Superior temporal gyrus (tissue), 1 donor: ENCODE measurements at regions not wholly inside any gene's neighbourhood (a gene's known extent, or its start where the extent isn't known, plus 50 kb on each side); places are given as distances from the start of the nearest gene placed in this dataset.

Experiments
- DNase-seq: peaks from one replicate; pipeline ENCODE4 v3.0.0-alpha.2; 2016; ENCODE audit errors: extremely low spot score

DNA sequence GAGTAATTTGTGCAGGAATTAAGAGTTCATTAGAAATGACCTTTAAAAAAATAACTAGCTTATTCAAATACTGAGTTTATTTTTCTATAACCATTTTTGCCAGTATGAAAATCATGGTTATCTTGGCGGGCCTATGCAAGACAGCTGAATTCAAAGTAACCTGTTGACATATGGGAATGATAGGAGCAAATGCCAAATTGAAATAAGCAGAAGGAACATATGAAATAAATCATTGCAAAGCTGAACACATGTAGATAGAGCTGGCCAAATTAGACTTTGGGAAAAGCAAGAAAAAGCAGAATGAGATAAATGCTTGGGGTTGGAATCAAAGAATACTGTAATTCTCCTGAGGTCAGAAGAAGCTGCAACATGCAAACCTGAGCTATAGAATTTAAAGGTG lies 372.5 kb downstream of the ADAMTS20 start:
- no peak for DNase-seq

DNA sequence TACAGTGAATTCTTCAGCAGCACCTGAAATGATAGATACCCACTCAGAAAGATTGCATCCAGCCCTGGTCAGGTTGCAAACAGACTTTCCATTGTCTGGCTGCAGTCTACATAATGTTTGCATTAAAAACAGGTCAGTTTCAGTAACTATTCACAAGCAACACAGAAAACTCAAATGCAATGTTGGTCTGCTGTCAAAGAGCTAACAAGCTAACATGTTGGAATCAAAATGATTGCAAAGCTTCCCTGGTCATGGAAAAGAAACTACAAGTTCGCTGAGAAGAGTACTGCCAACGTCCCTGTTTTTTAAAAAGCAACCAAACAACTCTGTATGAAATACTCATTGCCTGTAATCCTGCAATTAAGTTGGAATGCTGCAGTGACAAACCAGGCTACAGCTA lies 374.7 kb downstream of the ADAMTS20 start:
- no peak for DNase-seq

DNA sequence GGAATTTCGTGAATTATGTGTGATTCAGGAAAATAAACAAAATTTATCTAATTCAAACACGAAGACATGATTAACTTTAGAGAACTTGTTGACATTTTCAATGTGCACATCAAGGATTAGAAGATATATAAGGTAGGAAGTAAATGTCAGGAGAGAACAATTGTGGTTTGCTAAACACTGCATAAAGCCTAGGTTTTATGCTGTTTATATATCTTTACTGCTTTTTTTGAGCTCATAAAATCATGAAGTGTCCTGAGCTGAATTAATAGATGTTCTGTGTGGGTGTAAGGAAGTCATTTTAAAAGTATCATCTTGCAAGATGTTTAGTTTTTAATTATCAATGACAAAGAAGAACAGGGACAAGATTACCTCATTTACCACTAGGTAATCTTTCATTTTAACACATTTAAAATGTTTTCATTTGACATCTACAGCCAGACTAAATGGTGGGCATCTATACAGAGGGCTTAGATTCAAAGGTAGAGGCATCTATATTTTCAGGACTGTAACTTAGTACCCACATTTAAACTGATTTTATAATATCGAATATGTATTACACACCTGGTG lies 382.8 kb downstream of the ADAMTS20 start:
- DNase-seq: no peak

DNA sequence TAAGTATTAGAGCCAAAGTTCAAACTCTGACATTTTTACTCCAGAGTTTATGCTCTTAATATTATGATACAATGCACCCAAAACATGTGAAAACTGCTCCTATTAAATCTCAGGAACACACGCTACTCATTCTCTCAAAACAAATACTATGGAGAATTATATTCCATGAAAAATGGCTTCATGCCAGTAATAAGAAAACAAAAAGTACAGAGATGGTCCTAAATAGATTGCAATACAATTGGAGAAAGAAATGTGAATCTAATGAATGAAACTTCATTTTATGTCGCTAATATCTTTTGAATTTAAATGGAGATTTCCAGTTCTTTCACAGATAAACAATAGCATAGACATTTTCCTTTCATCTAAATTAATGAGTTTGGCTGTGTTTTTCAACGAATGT lies 384.3 kb downstream of the ADAMTS20 start:
- no peak for DNase-seq

DNA sequence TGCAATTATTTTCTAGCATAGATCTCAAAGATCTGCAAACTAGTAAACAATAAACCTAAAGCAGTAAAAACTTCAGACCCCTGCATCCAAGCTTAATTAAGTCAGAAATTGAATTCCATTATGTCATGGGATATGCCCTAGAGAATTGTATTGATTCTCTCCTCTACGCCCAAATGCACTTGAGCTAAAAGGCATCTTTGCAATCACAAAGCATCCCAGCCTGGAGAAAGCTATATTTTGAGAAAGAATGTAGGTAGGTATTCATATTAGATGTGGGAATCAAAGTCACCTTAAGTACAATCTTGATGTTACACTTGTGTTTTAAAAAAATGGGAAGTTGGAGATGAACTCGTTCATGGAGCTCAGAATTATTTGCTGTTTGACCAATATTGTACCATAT lies 386.7 kb downstream of the ADAMTS20 start:
- no peak for DNase-seq

DNA sequence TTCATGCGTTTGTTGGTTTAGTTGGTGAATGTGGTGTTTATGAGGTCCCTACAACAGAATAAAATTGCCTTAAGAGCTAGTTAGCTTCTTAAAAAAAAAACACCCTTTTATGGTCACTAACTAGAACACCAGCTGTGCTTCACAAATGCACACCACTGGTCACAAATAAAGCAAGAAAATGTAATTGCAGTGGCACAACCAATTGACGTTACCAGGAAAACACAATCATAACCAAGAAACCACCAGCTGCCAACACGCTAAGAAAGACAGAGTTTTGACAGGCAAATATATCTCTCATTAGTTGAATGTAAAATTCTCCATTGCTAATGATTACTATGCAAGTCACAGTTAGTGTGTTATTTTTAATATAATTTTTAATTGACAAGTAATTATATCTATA lies 389.9 kb downstream of the ADAMTS20 start:
- no peak for DNase-seq

DNA sequence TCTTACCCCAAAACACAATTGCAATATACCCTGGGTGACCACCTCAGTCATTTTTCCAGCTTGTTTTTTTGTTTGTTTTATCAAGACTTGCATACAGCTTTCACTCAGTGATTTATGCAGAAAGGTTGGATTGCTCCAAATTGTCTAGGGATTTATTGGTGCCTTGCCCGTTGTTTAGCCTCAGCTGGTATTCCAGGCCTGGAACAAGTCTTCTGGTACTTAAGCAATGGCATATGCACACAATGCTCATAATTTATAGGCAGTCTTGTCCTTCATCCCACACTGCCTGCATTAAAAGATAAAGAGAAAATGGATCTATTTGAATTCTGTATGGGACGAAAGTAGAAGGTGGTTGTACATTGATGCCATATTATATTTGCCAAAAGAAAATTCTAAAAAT lies 392.5 kb downstream of the ADAMTS20 start:
- DNase-seq: no peak

DNA sequence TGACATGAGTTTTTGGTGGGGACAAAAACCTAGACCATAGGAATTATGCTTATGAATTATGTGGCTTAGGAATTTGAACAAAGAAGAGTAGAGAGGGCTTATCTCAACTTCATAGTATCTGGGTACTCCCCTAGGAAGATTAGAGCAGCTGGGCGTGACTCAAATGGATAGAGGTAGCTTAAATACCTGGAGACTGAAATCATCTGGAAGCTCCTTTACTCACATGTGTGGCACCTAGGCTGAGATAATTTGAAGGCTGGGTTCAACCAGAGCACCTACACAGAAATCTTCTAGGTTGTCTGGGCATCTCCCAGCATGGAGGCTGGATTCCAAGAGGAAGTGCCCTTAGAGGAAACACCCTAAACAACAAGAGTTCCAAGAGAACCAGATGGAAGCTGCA lies 393.9 kb downstream of the ADAMTS20 start:
- no peak for DNase-seq

DNA sequence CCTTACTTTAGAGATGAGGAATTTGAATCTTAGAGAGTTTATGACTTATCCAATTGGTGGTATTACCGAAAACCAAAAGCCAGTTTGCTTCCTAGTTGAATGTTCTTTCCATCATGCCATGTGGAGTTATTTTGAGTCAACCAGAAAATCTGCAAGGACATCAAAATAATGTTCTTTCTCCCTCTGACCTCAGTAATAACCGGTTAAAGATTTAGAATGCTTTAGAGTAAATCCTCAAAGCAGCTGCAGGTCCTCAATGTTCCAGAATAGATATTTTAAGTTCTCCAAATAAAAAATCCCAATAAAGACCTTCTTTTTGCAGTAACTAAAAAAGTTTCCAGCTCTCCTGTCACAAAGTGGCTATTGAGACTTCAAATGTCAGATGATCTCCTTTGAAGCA lies 396.6 kb downstream of the ADAMTS20 start:
- no peak for DNase-seq

DNA sequence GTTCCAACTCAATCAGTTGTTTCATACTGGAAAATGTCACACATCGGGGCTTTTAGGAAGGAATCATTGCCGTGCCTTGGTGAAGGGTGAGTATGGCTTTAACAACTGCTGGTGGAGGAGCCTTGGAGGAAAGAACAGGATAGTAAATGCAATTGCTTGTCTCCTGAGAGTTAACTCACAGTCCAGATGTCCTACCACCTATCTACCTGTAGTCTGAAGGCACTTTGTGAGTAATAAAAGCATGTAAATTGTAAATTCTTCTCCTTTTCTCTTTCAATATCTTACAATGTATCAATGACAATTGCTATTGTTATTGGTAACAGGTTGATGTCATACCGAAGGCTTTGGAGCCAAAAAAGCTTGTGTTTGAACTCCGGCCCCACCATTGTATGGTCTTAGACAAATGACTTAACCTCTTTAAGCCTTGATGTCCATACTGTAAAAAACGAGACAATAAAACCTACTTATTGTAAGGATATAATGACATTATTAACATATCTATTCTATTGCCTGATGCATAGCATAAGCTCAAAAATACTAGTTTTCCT lies 397.4 kb downstream of the ADAMTS20 start:
- DNase-seq: no peak

DNA sequence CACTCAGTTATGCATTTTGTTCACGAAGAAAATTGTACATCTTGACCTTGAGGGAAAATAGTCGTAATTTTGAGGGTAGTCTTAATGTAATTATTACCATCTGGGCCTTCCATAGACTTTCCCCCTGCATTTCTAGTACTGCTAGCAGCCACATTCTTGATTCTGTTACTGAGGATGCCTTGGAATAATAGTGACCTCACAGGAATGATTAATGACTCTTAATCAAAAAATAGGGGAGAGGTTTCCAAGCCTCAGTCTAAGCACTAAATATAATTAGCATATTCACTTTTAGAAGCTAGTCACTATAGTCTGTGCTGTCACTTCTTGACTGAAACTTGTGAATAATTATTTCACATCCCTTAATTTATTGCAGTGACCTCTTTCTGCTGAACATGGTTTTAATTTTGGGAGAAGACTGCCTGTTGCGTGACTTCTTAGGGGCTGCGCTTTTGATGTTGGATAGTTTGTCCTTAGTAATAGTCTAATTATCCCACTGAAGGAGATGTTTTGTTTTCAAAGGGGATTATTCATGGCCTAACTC lies 400.5 kb downstream of the ADAMTS20 start:
- no peak for DNase-seq

DNA sequence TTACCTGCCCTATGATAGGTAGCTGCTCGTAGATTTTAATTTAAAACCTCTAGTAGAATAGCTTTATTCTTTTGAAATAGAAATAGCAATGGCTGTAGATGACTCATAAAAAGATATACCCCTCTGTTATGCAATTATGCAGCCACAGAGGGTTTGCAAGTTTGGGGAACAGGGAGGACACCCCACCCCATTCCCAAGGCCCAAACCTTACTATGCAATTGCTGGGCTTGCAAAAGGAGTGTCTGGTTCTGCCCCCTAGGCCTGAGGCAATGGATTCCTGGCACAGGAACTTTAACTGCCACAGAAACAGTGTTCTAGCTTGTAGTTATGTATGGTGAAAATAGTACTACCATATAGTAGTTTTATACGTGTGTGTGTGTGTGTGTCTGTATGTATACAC lies 403.3 kb downstream of the ADAMTS20 start:
- DNase-seq: no peak

DNA sequence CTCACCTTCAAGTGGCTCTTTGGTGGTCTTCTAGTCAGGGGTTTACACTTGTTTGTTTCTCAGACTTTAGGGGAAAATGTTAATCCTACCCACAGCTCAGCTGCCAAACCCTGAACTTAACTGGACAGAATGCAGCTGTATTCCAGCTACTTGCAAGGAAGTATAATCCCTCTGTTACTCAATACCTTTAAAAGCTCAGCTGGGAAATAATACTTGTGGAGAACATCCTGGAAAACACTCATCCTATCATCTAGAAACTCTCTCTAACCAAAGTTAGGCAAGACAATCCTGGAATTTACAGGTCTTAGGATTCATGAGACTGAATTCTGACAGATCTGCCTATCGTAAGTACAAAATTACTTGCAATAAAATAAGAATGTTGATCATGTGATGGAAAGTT lies 404.1 kb downstream of the ADAMTS20 start:
- DNase-seq: no peak

DNA sequence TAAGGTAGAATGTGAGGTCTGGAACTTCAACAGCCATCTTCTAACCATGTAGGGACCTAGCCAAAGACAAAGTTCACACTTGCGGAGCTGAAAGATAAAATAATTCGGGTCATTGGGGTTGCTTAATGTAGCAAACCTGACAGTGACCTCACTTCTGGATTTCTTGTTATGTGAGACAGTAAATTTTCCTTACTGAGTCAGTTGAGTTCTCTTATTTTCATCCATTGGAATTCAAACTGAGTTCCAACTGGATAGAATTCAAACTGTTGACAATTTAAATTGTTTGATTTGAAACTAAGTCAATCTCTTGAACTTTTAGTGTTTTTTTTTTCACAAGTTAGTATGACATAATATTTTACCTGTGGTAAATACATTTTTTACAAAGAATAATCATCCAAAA lies 406.5 kb downstream of the ADAMTS20 start:
- DNase-seq: no peak

DNA sequence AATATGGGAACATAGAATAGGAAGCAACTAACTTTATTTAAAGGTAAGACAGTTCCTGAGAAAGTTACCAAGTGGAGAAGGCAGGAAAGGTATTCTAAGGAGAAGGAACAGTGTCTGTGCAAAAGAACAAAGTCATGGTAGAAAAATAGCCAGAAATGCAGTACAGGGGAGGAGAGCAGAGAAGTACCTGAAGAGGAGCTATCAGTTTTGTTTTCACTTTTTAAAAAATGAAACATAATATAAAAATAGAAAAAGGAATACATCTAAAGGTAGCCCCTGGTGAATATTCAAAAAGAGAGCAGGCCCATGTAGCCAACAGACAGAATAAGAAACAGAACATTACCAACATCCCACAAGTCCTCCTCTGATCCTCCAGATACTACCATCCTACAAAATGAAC lies 408.7 kb downstream of the ADAMTS20 start:
- DNase-seq: no peak

DNA sequence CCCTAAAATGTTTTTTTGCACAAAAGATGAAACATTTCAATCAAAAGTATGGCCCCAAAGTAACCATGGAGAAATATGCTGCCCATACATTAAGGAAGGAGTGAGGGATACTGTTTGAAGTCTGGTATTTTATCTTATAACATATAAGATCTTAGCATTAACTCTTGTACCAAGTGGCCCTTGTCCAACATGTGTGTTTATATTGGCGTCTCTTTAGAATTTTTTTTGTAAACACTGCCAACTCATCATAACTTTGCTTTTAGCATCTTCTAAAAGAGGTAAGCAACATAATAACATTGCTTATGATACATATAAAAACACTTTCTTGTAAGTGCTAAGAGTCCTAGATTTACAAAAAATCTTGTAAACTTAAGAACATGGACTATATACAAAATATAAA lies 419.7 kb downstream of the ADAMTS20 start:
- DNase-seq: no peak

DNA sequence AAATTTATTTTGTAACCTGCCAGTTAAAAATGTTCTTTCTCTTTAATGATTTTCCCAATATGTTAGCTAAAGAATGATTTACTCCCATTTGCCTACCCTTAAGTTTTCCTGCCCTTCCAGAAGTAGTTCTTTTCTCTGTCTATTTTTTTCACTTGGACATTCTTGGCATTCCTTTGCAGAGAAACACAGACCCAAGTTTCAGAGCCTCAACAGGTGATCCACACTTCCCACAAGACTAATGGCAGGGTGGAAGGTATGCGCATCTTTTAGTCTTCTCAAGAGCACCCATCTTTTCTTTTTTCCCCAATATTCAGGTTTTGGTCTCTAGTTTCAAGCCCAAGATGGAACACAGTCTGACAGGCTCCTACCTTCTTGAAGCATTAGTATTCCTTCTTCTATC lies 420.7 kb downstream of the ADAMTS20 start:
- DNase-seq: no peak

DNA sequence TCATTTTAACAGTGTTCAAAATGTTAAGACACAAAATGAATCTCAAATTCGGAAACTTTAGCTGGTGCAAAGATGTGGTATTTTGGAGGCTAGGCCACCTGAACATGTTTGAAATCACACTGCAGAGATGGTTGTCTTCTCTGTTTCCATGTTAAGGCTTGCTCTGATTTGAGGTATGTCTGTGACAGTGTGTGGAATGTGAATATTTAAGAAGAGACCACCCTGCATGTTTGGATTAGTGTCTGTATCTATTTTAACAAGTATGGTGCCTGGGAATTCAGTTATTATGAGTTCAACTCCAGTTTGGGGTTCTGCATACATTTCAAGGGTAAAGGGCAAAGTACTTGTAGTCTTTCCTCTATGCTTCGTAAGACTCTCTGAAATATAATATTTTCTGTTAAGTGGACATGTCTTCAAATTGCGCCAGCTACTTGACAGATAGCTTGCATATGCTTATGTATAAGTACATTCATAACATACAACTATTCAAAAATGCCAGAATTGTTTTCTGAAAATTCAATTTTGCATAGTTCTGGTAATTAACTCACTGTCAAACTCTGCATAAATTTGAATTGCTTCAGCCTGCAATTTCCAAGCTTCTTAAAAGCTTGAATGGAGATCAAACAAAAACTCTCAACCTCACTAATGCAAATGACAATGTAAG lies 424.0 kb downstream of the ADAMTS20 start:
- no peak for DNase-seq

DNA sequence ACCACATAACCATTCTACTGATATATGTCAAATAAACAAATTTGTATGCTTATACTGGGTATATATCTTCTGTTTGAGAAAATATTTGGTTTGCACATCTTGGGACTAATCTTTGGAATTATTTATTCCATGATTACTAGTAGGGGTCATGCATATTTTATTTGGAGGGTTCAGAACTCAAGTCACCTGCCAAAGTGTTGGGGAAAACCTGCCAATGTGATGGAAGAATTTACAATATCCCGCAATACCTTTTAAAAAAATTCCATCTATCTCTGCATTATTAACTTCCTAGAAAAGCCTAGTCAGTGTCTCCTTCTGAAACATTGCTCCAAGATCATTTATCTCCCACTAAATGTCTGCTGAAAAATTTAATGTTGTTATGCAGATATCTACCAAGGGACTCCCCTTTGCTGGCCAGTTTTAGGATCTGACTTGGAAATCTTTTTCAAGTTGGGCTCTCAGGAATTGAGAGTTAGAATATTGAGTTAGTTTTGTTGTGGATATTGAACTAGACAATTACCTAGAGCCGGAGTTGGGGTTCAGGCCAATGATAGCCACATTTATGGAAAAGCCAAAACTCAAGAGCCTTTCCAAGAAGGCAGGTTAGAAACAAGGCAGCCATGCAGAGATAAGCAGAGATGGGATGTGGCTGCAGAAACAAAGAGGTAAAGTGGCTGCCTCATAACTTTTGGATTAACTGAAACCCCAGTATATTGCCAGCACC lies 425.2 kb downstream of the ADAMTS20 start:
- DNase-seq: no peak

DNA sequence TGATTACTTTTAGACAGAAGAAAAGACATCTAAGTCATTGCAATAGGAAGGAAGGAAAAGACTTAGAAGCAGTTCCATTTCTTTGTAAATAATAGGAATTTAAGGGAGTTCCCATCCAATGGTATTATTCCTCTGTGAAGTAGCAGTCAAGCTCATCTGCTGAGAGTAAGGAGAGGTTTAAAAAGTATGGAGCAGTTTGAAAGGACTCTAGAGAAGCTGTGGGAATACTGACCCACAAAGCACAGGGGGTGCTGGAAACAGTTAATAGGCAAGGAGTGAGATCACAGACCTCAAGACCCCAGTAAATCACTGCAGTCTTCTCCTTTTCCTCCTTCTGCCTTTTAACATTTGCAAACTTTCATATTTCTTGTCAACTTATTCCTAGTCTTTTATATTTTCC lies 428.5 kb downstream of the ADAMTS20 start:
- DNase-seq: no peak

DNA sequence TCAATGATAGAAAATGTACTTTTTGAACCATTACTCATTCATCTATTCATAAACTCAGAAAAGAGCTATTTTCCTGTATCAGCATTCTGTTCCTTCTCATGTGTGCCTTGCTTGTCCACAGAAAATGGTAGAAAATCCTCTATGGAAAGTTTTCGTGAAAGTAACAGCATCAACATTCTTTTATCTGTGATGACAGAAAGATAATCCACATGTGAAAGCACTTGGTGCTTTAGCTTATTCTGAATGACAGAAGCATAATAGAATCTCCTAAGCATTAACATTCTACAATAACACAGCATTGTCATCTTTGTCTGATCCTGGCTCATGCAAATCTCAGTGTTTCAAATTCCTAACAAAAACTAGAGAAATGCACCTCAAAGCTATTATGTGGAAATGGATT lies 431.9 kb downstream of the ADAMTS20 start:
- no peak for DNase-seq

DNA sequence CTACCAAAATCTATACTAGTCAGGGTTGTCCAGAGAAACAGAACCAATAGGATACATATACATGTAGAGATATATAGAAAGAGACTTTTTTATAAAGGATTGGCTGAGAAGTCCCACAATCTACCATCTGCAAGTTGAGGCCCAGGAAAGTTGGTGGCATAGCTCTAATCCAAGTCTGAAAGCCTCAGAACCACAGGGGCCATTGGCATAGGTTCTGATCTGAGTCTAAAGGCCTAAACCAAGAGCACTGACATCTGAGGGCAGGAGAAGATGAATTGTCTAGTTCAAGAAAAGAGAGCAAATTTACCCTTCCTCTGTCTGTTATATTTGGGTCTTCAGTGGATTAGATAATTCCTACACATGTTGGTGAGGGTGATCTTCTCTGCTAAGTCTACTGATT lies 433.1 kb downstream of the ADAMTS20 start:
- DNase-seq: no peak

DNA sequence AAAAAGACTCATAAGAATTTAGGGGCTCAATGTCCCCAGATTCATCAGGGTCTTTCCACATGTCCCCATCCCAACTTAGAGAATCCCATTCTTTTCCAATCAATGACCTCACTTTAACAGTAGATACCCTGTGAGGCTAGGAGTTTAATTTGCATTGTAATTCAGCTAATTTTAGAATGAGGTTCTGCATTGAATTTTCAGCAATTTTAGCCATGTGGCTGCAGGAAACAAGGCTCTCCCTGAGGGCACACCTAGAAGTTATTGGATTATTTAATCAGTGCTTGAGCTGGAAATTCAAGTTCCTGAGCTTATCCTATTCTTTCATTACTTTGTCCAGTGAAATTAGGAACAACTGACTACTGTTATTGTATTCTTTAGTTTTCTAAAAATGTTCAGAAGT lies 433.8 kb downstream of the ADAMTS20 start:
- DNase-seq: no peak
